ENCODE measurements at regions not wholly inside any gene's neighbourhood (a gene's known extent, or its start where the extent isn't known, plus 50 kb on each side); places are given as distances from the start of the nearest gene placed in this dataset.

GRCh38 chr9:79369676-79370075 lies 202.1 kb upstream of the TLE4 start:
- TF ChIP-seq, protein P1, sequence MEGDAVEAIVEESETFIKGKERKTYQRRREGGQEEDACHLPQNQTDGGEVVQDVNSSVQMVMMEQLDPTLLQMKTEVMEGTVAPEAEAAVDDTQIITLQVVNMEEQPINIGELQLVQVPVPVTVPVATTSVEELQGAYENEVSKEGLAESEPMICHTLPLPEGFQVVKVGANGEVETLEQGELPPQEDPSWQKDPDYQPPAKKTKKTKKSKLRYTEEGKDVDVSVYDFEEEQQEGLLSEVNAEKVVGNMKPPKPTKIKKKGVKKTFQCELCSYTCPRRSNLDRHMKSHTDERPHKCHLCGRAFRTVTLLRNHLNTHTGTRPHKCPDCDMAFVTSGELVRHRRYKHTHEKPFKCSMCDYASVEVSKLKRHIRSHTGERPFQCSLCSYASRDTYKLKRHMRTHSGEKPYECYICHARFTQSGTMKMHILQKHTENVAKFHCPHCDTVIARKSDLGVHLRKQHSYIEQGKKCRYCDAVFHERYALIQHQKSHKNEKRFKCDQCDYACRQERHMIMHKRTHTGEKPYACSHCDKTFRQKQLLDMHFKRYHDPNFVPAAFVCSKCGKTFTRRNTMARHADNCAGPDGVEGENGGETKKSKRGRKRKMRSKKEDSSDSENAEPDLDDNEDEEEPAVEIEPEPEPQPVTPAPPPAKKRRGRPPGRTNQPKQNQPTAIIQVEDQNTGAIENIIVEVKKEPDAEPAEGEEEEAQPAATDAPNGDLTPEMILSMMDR (IDR thresholded peaks at IDR 0.05) = no peak
- H3K4me1 Mint-ChIP-seq = no peaks in the 10 kb centered on the region
- H3K79me2 ChIP-seq (ENCODE audit: insufficient read depth, low read length) = no peaks in the 10 kb centered on the region
- no peak overlapping the region for H3K4me3 Mint-ChIP-seq
- no peaks in the 10 kb centered on the region for H3K4me1 ChIP-seq (ENCODE audit: control insufficient read depth in 1 of 2, insufficient read depth in 2 of 2, low read length in 2 of 2)
- no peaks in the 10 kb centered on the region for H3K9me3 ChIP-seq (replicated peaks in 1 of 2; ENCODE audit: control insufficient read depth in 1 of 2, insufficient read depth in 1 of 2, low read length in 2 of 2)
- intact Hi-C loops (cut with micrococcal nuclease) = no loop called here
- H3K36me3 Mint-ChIP-seq = no peaks in the 10 kb centered on the region
- H3K9me3 Mint-ChIP-seq = no peaks in the 10 kb centered on the region
- H3K4me2 ChIP-seq (replicated peaks; ENCODE audit: extremely low read depth, low read length, poor library complexity, severe bottlenecking) = no peak overlapping the region
- H3K9ac ChIP-seq (ENCODE audit: insufficient read depth, low read length, poor library complexity, severe bottlenecking) = no peak overlapping the region
- no peak overlapping the region for H3K4me3 ChIP-seq (replicated peaks in 1 of 3; ENCODE audit: low read depth in 2 of 3, low read length in 3 of 3)
- H3K27ac Mint-ChIP-seq = no peak overlapping the region
- H3K36me3 ChIP-seq (replicated peaks in 1 of 2; ENCODE audit: control insufficient read depth in 1 of 2, insufficient read depth in 2 of 2, low read length in 2 of 2) = no peaks in the 10 kb centered on the region
- no peak overlapping the region for H2AFZ ChIP-seq (ENCODE audit: insufficient read depth, low read depth, low read length, poor library complexity, severe bottlenecking)
- no peak for DNase-seq
- H4K20me1 ChIP-seq (ENCODE audit: insufficient read depth, low read length) = no peaks in the 10 kb centered on the region
- H3K27ac ChIP-seq (ENCODE audit: low read depth in 1 of 2, low read length in 2 of 2) = no peak overlapping the region
- WGBS (ENCODE audit: insufficient coverage) = 100% methylated on average over 1 of the region's 6 CpGs
- H3K27me3 Mint-ChIP-seq (ENCODE audit: low read depth in 3 of 3) = no peaks in the 10 kb centered on the region
- H3K27me3 ChIP-seq (ENCODE audit: control insufficient read depth in 2 of 2, insufficient read depth in 2 of 2, low read length in 2 of 2) = no peaks in the 10 kb centered on the region

- peaks cover 3% of the 10 kb centered on the region for H3K4me1 Mint-ChIP-seq
- Histone ChIP-seq H2AFZ (ENCODE audit: insufficient read depth, low read depth, low read length, poor library complexity, severe bottlenecking) (no peak overlapping the region), H3K27ac (ENCODE audit: low read depth in 1 of 2, low read length in 2 of 2) (no peak overlapping the region), H3K9ac (ENCODE audit: insufficient read depth, low read length, poor library complexity, severe bottlenecking) (no peak overlapping the region), H3K9me3 (replicated peaks in 1 of 2; ENCODE audit: control insufficient read depth in 1 of 2, insufficient read depth in 1 of 2, low read length in 2 of 2) (no peaks in the 10 kb centered on the region), H3K27me3 (ENCODE audit: control insufficient read depth in 2 of 2, insufficient read depth in 2 of 2, low read length in 2 of 2) (no peaks in the 10 kb centered on the region), H3K4me1 (ENCODE audit: control insufficient read depth in 1 of 2, insufficient read depth in 2 of 2, low read length in 2 of 2) (no peaks in the 10 kb centered on the region), H4K20me1 (ENCODE audit: insufficient read depth, low read length) (no peaks in the 10 kb centered on the region), H3K36me3 (replicated peaks in 1 of 2; ENCODE audit: control insufficient read depth in 1 of 2, insufficient read depth in 2 of 2, low read length in 2 of 2) (no peaks in the 10 kb centered on the region), H3K4me2 (replicated peaks; ENCODE audit: extremely low read depth, low read length, poor library complexity, severe bottlenecking) (no peak overlapping the region), H3K4me3 (replicated peaks in 1 of 3; ENCODE audit: low read depth in 2 of 3, low read length in 3 of 3) (no peak overlapping the region), H3K79me2 (ENCODE audit: insufficient read depth, low read length) (no peaks in the 10 kb centered on the region)
- H3K9me3 Mint-ChIP-seq = no peaks in the 10 kb centered on the region
- TF ChIP-seq, protein P1 (IDR thresholded peaks at IDR 0.05) = no peak
- no peak overlapping the region for H3K27ac Mint-ChIP-seq
- H3K27me3 Mint-ChIP-seq (ENCODE audit: low read depth in 3 of 3) = no peaks in the 10 kb centered on the region
- intact Hi-C loops (cut with micrococcal nuclease) = no loop called here
- no peak for DNase-seq
- H3K4me3 Mint-ChIP-seq = no peak overlapping the region
- no peaks in the 10 kb centered on the region for H3K36me3 Mint-ChIP-seq
- WGBS (ENCODE audit: insufficient coverage) = 100% methylated on average over 1 of the region's 2 CpGs
These were observed 200.5 kb upstream of the TLE4 start for GRCh38 chr9:79371301-79371700.

All from CD14-positive monocyte (primary cell).